Activated naive CD4-positive, alpha-beta T cell treated with anti-CD3 and anti-CD28 coated beads, Interleukin-2, amount 10 ng/mL, durations not matched to agents 7 days and 5 days (primary cell): ENCODE measurements at regions not wholly inside any gene's neighbourhood (a gene's known extent, or its start where the extent isn't known, plus 50 kb on each side); places are given as distances from the start of the nearest gene placed in this dataset.

ENCODE experiments used
- CTCF ChIA-PET: fragments of 350-600 bp; sonication (Branson Sonifier 250); formaldehyde crosslinking; loops from one replicate; lab custom pipeline; 2021; ENCODE audit warnings: antibody characterized with exemption; lab: Charles Lee
- DNase-seq: peaks from one replicate; pipeline ENCODE4 v3.0.0-alpha.2; 2020
- H3K27ac Mint-ChIP-seq: one replicate; pipeline ENCODE4 v1.8.0; 2021; ENCODE audit warnings: mild to moderate bottlenecking, moderate library complexity, mixed read lengths
- H3K27me3 Mint-ChIP-seq: one replicate; pipeline ENCODE4 v1.8.0; 2021; ENCODE audit warnings: mild to moderate bottlenecking, mixed read lengths
- H3K36me3 Mint-ChIP-seq: one replicate; pipeline ENCODE4 v1.8.0; 2021; ENCODE audit warnings: mixed read lengths
- H3K4me1 Mint-ChIP-seq: one replicate; pipeline ENCODE4 v1.8.0; 2021; ENCODE audit warnings: mixed read lengths
- H3K4me3 Mint-ChIP-seq: one replicate; pipeline ENCODE4 v1.8.0; 2021; ENCODE audit warnings: mild to moderate bottlenecking, moderate library complexity, mixed read lengths
- H3K9me3 Mint-ChIP-seq: one replicate; pipeline ENCODE4 v1.8.0; 2021; ENCODE audit warnings: mixed read lengths

DNA sequence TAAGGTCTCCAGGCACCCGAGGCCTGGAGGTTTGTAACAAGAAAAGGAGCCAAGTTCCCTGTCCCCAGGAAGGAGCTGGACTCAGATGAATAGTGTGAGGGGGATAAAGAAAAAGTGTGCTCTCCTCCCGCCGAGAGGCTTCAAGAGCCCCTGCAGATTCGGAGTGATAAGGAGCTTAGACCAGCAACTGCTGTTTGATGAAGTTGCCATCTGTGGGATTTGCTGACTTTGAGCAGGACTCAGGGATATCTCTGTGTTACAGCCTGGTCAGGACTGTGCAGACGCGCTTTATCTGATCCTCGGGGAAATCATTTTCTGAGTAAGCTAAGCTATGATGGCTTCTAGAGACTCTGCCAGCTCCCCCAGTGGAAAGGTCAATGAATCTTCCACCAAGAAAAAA is 1017.0 kb downstream of the TBC1D22A start:
- Mint-ChIP-seq H3K4me1 (no peaks in the 10 kb centered on the region), H3K27me3 (no peaks in the 10 kb centered on the region), H3K9me3 (peaks cover 10% of the 10 kb centered on the region), H3K27ac (no peak overlapping the region), H3K36me3 (no peaks in the 10 kb centered on the region), H3K4me3 (no peak overlapping the region)
- CTCF ChIA-PET, result no interaction called here
- DNase-seq, result no peak

DNA sequence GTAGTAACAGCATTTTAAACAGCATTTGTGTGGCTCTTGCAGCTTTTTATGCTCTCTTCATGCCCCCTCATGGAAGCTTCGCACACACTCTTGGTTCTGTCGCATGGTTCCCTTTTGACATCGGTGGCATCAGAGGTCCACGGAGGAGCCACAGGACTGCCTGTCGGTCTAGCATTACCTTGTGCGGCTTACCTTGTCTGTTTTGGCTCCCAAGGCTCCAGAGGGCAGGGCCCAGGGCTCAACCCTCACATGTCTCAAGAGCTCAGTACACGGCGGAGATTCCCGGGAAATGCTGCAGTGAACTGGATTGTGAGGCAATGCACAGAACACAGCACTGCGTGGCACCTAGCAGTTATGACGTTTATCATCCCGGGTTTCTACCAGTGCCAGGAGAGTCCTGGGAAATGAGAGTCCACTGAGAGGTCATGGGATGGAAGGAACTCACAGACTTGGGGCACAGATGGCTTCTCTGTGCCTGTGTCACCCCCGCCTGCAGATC is 1015.8 kb downstream of the TBC1D22A start:
- Mint-ChIP-seq H3K27ac (no peak overlapping the region), H3K36me3 (no peaks in the 10 kb centered on the region), H3K27me3 (no peaks in the 10 kb centered on the region), H3K4me1 (no peaks in the 10 kb centered on the region), H3K4me3 (no peak overlapping the region), H3K9me3 (peaks cover 8% of the 10 kb centered on the region)
- CTCF ChIA-PET, result no interaction called here
- DNase-seq, result no peak

DNA sequence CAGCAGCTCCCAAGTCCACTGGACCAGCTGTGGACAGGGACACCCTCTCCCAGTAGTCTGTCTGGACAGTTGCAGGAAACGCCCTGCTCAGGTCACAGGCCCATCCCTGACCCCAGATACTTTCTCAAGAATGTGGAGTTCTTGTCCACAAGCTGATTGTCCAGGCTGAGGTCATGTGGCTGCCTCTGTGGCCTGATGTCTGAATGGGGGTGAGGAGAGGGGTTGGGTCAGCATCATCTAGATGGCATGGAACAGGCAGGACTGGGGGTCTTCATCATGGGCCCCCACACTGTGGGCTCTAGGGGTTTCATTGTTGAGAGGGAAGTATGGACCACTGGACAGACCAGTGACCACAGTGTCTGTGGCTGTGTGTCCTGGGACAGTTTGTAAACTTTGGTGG is 1015.0 kb downstream of the TBC1D22A start:
- DNase-seq, result no peak
- H3K4me1 Mint-ChIP-seq, result no peaks in the 10 kb centered on the region
- no peak overlapping the region for H3K4me3 Mint-ChIP-seq
- H3K36me3 Mint-ChIP-seq, result no peaks in the 10 kb centered on the region
- CTCF ChIA-PET, result no interaction called here
- H3K27me3 Mint-ChIP-seq, result no peaks in the 10 kb centered on the region
- H3K27ac Mint-ChIP-seq, result no peak overlapping the region
- H3K9me3 Mint-ChIP-seq, result peaks cover 8% of the 10 kb centered on the region

DNA sequence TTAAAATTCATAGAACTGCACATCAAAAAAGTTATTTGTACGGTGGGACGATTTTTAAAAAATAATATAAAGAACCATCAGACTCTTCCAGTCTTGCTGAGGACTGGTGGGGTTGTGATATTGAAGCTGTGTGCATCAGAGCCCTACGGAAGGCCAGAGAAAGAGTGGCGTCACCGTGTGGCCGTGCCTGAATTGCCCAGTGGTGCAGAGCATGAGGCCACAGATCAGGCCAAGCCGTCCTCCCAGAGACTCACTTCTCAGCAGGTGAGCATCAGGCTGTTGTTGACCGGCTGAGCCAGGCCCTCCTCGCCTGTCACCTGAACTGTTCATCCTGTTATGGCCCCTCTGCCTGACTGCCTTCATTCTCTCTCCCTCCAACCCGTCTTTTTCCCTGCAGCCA is 1013.9 kb downstream of the TBC1D22A start:
- Mint-ChIP-seq H3K9me3 (no peaks in the 10 kb centered on the region), H3K27me3 (no peaks in the 10 kb centered on the region), H3K4me1 (no peaks in the 10 kb centered on the region), H3K27ac (no peak overlapping the region), H3K36me3 (no peaks in the 10 kb centered on the region), H3K4me3 (no peak overlapping the region)
- CTCF ChIA-PET, result no interaction called here
- no peak for DNase-seq

DNA sequence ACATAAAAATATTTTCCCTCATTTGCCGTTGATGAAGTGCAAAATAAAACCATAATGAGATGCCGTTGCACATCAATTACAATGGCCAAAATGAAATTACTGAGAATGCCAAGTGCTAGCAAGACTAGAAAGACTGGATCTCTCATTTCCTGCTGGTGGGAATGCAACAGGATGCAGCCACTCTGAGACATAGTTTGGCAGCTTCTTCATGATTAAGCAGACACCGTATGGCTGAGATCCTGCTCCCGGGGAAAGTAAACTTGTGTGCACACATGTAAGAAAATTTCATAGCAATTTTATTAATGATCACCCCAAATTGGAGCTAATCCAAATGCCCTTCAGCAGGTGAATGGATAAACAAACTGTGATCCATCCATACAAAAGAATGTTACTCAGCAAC is 1013.2 kb downstream of the TBC1D22A start:
- H3K36me3 Mint-ChIP-seq, result no peaks in the 10 kb centered on the region
- no peak overlapping the region for H3K27ac Mint-ChIP-seq
- no peaks in the 10 kb centered on the region for H3K9me3 Mint-ChIP-seq
- DNase-seq, result no peak
- CTCF ChIA-PET, result no interaction called here
- no peak overlapping the region for H3K4me3 Mint-ChIP-seq
- H3K27me3 Mint-ChIP-seq, result no peaks in the 10 kb centered on the region
- H3K4me1 Mint-ChIP-seq, result no peaks in the 10 kb centered on the region

DNA sequence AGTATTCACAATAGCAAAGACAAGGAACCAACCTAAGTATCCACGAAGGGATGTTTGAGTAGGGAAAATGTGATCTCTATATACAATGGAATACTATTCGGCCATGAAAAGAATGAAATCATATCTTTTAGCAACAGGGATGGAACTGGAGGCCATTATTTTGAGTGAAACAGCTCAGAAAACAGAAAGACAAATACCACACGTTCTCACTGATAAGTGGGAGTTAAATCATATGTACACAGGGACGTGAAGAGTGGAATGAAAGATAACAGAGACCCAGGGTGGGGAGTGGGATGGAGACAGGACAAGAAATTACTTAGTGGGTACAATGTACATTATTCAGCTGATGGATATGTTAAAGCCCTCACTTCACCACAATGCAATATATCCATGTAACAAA is 1012.7 kb downstream of the TBC1D22A start:
- H3K4me1 Mint-ChIP-seq, result no peaks in the 10 kb centered on the region
- no peak for DNase-seq

DNA sequence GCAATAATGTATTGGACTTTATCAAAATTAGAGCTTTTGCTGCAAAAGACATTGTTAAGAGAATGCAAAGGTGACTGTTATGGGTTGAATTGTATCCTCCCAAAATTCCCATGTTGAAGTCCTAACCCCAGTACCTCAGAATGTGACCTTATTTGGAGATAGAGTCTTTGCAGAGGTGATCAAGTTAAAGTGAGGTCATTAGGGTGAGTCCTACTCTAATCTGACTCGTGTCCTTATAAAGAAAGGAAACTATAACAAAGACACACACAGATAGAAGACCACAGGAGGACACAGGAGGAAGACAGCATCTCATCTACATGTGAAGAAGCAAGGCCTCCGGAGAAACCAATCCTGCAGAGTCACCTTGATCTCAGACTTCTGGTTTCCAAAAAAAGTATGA is 1011.2 kb downstream of the TBC1D22A start:
- H3K27me3 Mint-ChIP-seq, result no peaks in the 10 kb centered on the region
- no peak for DNase-seq
- no peaks in the 10 kb centered on the region for H3K4me1 Mint-ChIP-seq
- no peaks in the 10 kb centered on the region for H3K9me3 Mint-ChIP-seq
- no peak overlapping the region for H3K27ac Mint-ChIP-seq
- no peaks in the 10 kb centered on the region for H3K36me3 Mint-ChIP-seq
- no peak overlapping the region for H3K4me3 Mint-ChIP-seq
- CTCF ChIA-PET, result no interaction called here

More for the DNA sequence above, 1012.7 kb downstream of the TBC1D22A start:
- no peaks in the 10 kb centered on the region for H3K9me3 Mint-ChIP-seq
- no peak overlapping the region for H3K27ac Mint-ChIP-seq
- CTCF ChIA-PET, result no interaction called here
- H3K27me3 Mint-ChIP-seq, result no peaks in the 10 kb centered on the region
- H3K4me3 Mint-ChIP-seq, result no peak overlapping the region
- H3K36me3 Mint-ChIP-seq, result no peaks in the 10 kb centered on the region

DNA sequence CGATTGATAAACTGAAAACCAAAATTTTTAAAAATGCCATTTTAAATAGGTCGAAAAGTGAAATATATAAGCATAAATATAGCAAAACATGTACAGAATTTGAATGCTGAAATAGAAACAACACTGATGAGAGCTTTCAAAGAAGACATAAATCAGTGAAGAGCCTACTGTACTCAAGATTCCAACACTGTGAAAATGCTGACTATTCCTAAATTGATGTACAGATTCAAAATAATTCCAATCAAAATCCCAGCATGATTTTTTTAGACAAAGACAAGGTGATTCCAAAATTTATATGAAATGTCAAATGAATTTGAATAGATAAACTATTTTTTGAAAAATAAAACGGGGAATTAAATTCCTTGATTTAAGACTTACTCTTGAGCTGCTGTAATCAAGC is 1010.4 kb downstream of the TBC1D22A start:
- no peaks in the 10 kb centered on the region for H3K36me3 Mint-ChIP-seq
- no peak overlapping the region for H3K27ac Mint-ChIP-seq
- CTCF ChIA-PET, result interaction anchor here (0.6 kb wide), 1 partner anchor 17 kb away, joined by 3 read pairs; no protein-coding TSS in a partner anchor
- no peak overlapping the region for H3K4me3 Mint-ChIP-seq
- H3K27me3 Mint-ChIP-seq, result no peaks in the 10 kb centered on the region
- H3K4me1 Mint-ChIP-seq, result no peaks in the 10 kb centered on the region
- DNase-seq, result no peak
- no peaks in the 10 kb centered on the region for H3K9me3 Mint-ChIP-seq

DNA sequence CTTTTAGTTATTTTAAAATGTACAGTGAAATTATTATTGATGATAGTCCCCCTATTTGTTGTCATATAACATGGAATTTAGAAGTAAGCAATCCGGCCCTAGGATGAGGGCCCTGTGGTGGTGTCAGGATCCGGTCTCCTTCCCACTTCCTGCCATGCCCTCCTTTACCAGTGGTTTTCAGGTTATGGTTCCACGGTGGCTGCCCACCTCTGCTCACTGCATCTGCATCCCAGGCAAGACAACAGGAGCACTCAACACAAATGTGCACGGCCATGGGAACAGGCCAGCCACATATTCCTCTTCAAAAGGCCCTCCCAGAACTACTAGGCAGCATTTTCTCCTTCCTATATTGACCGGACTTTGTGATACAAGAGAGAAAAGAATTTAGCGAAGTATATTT is 1007.2 kb downstream of the TBC1D22A start:
- CTCF ChIA-PET, result no interaction called here
- no peaks in the 10 kb centered on the region for H3K27me3 Mint-ChIP-seq
- no peak overlapping the region for H3K27ac Mint-ChIP-seq
- H3K36me3 Mint-ChIP-seq, result no peaks in the 10 kb centered on the region
- no peak for DNase-seq
- no peak overlapping the region for H3K4me3 Mint-ChIP-seq
- peaks cover 2% of the 10 kb centered on the region for H3K9me3 Mint-ChIP-seq
- no peaks in the 10 kb centered on the region for H3K4me1 Mint-ChIP-seq

DNA sequence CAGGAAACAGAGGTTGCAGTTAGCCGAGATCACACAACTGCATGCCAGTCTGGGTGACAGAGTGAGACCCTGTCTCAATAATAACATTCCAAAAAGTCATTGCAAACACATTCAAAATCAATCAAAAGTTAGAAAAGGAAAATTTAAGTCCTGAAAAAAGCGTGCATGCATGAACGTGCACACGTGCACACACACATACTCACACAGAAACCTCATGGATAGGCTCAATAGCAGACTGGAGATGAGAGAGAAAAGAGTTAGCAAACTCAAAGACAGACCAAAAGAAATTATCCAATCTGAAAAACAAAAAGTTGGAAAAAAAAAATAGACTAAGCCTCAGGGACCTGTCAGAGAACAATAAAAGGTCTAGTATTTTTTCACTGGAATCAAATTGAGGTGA is 1005.6 kb downstream of the TBC1D22A start:
- no peak for DNase-seq
- no peak overlapping the region for H3K4me3 Mint-ChIP-seq
- no peaks in the 10 kb centered on the region for H3K4me1 Mint-ChIP-seq
- CTCF ChIA-PET, result no interaction called here
- H3K27me3 Mint-ChIP-seq, result no peaks in the 10 kb centered on the region
- peaks cover 2% of the 10 kb centered on the region for H3K9me3 Mint-ChIP-seq
- H3K27ac Mint-ChIP-seq, result no peak overlapping the region
- H3K36me3 Mint-ChIP-seq, result no peaks in the 10 kb centered on the region

DNA sequence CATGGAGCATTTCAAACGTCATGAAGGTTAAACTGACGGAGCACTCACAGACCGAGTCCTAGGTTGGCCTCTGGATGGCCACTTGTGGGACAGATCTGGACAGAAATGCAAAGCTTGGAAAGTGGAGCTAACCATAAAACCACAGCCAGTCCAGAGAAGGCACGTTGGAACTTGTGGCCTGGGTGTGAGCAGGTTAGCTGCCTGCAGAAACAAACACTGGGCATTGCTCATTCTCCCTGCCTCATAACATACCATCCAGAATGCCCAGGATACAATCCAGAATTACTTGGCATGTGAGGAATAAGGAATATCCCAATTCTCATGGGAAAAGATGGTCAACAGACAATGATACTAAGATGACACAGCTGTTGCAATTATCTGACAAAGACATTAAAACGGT is 1005.0 kb downstream of the TBC1D22A start:
- H3K9me3 Mint-ChIP-seq, result peaks cover 2% of the 10 kb centered on the region
- no peak overlapping the region for H3K27ac Mint-ChIP-seq
- H3K4me3 Mint-ChIP-seq, result no peak overlapping the region
- H3K27me3 Mint-ChIP-seq, result no peaks in the 10 kb centered on the region
- no peaks in the 10 kb centered on the region for H3K36me3 Mint-ChIP-seq
- DNase-seq, result no peak
- no peaks in the 10 kb centered on the region for H3K4me1 Mint-ChIP-seq
- CTCF ChIA-PET, result no interaction called here

DNA sequence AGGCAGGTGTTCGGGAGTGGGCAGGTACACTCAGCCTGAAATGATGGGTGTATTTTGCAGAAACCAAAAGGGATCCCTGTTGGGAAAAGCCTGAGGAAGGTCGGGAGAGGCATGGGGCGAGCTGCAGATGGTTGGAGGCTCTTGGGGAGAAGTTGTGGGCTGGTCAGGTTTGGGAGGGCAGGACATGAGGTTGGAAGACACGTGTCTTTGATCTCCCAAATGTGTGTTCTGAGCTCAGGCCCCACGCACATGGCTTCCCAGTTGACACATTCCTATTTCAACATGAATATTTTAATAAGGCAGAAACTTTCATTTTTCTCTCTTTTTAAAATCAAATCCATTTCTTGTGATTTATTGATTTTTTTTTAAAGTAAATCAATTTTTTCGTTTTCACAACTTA is 1003.3 kb downstream of the TBC1D22A start:
- Mint-ChIP-seq H3K36me3 (no peaks in the 10 kb centered on the region), H3K9me3 (peaks cover 2% of the 10 kb centered on the region), H3K27me3 (no peaks in the 10 kb centered on the region), H3K27ac (no peak overlapping the region), H3K4me1 (no peaks in the 10 kb centered on the region), H3K4me3 (no peak overlapping the region)
- CTCF ChIA-PET, result no interaction called here
- no peak for DNase-seq

DNA sequence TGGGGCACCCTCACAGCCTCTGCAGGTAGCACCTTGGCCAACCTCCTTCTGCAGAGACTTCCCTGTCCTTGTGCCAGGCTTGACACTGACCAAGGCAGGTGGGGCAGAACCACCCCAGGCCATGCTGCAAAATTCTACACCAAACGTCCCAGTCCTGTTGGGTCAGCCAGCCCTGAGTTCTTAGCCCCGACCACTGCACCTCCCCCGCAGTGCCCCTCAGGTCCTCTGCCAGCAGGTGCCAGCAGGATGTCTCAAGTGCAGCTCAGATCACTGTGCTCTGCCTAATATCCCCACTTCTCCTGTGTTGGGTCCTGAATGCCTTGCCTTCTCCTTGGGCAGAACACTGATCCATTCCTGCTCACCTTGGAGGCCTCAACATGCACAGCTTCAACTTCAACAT is 999.7 kb downstream of the TBC1D22A start:
- no peak overlapping the region for H3K4me3 Mint-ChIP-seq
- H3K4me1 Mint-ChIP-seq, result no peaks in the 10 kb centered on the region
- no peak overlapping the region for H3K27ac Mint-ChIP-seq
- no peaks in the 10 kb centered on the region for H3K27me3 Mint-ChIP-seq
- peaks cover 2% of the 10 kb centered on the region for H3K9me3 Mint-ChIP-seq
- CTCF ChIA-PET, result no interaction called here
- H3K36me3 Mint-ChIP-seq, result no peaks in the 10 kb centered on the region
- no peak for DNase-seq

DNA sequence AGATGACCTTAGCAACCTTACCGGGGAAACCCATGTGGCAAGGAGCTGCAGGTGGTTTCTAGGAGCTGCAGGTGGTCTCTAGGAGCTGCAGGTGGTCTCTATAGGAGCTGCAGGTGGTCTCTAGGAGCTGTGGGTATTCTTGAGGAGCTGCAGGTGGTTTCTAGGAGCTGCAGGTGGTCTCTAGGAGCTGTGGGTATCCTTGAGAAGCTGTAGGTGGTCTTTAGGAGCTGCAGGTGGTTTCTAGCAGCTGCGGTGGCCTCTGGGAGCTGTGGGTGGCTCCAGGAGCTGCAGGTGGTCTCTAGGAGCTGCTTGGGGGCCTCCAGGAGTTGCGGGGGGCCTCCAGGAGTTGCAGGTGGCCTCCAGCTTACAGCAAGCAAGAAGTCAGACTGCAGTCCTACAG is 997.5 kb downstream of the TBC1D22A start:
- Mint-ChIP-seq H3K4me3 (no peak overlapping the region), H3K27me3 (no peaks in the 10 kb centered on the region), H3K4me1 (no peaks in the 10 kb centered on the region), H3K27ac (no peak overlapping the region), H3K36me3 (no peaks in the 10 kb centered on the region), H3K9me3 (peaks cover 3% of the 10 kb centered on the region)
- CTCF ChIA-PET, result no interaction called here
- DNase-seq, result no peak

DNA sequence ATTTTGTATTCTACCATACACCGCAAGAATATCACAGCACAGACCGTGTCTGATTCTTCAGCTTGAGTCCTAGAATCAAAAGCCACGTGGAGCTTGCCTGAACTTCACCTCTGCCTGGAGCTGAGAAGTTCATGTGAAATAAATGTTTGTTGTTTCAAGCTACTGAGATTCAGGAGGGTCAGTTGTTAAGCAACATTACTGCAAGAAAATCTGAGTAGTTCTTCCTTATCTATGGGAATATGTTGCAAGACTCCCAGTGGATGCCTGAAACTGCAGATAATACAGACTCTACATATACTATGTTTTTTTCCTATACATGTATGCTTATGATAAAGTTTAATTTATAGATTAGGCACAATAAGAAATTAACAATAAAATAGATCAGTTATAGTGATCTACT is 995.3 kb downstream of the TBC1D22A start:
- peaks cover 1% of the 10 kb centered on the region for H3K9me3 Mint-ChIP-seq
- H3K4me3 Mint-ChIP-seq, result no peak overlapping the region
- H3K27ac Mint-ChIP-seq, result no peak overlapping the region
- H3K36me3 Mint-ChIP-seq, result no peaks in the 10 kb centered on the region
- H3K27me3 Mint-ChIP-seq, result no peaks in the 10 kb centered on the region
- no peaks in the 10 kb centered on the region for H3K4me1 Mint-ChIP-seq
- CTCF ChIA-PET, result no interaction called here
- no peak for DNase-seq

DNA sequence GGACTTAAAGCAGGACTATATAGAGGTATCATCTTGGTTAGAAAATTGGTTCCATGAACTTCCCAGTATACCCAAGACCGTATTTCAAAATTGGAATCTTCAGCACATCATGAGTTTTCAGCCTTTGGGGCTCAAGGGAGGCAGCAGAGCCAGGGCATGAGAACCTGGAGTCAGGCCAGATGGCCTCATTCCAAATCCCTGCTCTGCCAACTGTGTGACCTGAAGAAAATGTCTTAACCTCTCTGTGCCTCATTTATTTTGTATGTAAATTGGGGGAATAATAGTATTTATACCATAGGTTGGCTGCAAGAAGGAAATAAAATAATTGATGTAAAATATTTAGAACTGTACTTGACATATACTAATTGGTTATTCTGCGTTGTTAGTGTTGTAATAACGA is 987.6 kb downstream of the TBC1D22A start:
- H3K27ac Mint-ChIP-seq, result no peak overlapping the region
- H3K4me3 Mint-ChIP-seq, result no peak overlapping the region
- CTCF ChIA-PET, result no interaction called here
- no peaks in the 10 kb centered on the region for H3K36me3 Mint-ChIP-seq
- no peaks in the 10 kb centered on the region for H3K27me3 Mint-ChIP-seq
- no peaks in the 10 kb centered on the region for H3K4me1 Mint-ChIP-seq
- DNase-seq, result no peak
- no peaks in the 10 kb centered on the region for H3K9me3 Mint-ChIP-seq
